IgD-negative memory B cell (primary cell): ENCODE measurements at regions not wholly inside any gene's neighbourhood (a gene's known extent, or its start where the extent isn't known, plus 50 kb on each side); places are given as distances from the start of the nearest gene placed in this dataset.

Experiments
- H3K27ac Mint-ChIP-seq, 3 donors: one replicate each; pipeline ENCODE4 v1.8.0; 2020 to 2022; ENCODE audit warnings: mild to moderate bottlenecking in 3 of 3, mixed read lengths in 3 of 3, moderate library complexity in 1 of 3
- H3K27me3 Mint-ChIP-seq: one replicate; pipeline ENCODE4 v1.8.0; 2021; ENCODE audit warnings: mixed read lengths
- H3K36me3 Mint-ChIP-seq: one replicate; pipeline ENCODE4 v1.8.0; 2020; ENCODE audit warnings: mild to moderate bottlenecking, mixed read lengths
- H3K4me1 Mint-ChIP-seq, 3 donors: one replicate each; pipeline ENCODE4 v1.8.0; 2020 to 2022; ENCODE audit warnings: mixed read lengths in 3 of 3, mild to moderate bottlenecking in 1 of 3
- H3K4me3 Mint-ChIP-seq, 4 donors: one replicate each; pipeline ENCODE4 v1.8.0; 2020 to 2022; ENCODE audit warnings: mild to moderate bottlenecking in 4 of 4, mixed read lengths in 4 of 4, moderate library complexity in 3 of 4
- H3K9me3 Mint-ChIP-seq, 3 donors: one replicate each; pipeline ENCODE4 v1.8.0; 2020 to 2021; ENCODE audit warnings: mixed read lengths in 3 of 3, mild to moderate bottlenecking in 1 of 3

DNA sequence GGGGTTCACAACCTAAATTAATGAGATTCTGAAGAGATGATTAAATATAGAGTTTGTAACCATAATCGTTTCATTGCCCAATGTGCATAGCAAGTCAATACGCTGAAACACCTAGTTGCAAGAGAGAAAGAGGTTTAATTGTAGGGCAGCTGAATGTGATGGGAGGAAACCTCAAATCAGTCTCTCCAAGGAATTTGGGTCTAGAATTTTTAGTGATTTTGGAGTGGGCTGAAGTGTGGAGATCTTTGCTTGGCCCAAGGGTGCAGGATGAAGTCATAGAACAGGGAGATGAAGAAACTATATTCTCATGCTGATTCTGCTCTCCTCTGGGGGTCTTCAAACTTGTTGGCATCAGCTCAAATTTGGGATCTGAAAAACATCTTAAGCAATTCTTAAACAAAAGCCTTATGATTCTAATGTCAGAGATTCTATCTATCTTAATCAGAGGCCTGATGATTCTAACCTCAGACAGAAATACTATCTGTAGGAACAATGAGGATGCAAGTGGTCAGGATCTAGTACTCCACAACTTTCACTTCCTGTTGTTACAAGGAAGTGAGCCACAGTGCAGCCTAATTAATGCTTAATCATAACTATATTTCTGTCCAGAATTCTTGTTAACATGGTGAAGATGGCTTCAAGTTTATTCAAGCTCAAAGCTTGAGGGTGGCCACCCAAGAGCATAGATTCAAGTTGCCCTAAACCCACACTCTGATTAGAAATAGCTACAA lies 80.2 kb upstream of the FUT8 start:
- Mint-ChIP-seq H3K27ac (peak overlapping the region; percentile 59 to 72 (median 61)), H3K4me1 (peaks cover 57 to 68% (median 60%) of the 10 kb centered on the region in 3 donors), H3K27me3 (no peaks in the 10 kb centered on the region), H3K4me3 (peak overlapping the region in 3 of 4 donors; percentile 18 to 61 (median 29)), H3K9me3 (no peaks in the 10 kb centered on the region), H3K36me3 (no peaks in the 10 kb centered on the region)

DNA sequence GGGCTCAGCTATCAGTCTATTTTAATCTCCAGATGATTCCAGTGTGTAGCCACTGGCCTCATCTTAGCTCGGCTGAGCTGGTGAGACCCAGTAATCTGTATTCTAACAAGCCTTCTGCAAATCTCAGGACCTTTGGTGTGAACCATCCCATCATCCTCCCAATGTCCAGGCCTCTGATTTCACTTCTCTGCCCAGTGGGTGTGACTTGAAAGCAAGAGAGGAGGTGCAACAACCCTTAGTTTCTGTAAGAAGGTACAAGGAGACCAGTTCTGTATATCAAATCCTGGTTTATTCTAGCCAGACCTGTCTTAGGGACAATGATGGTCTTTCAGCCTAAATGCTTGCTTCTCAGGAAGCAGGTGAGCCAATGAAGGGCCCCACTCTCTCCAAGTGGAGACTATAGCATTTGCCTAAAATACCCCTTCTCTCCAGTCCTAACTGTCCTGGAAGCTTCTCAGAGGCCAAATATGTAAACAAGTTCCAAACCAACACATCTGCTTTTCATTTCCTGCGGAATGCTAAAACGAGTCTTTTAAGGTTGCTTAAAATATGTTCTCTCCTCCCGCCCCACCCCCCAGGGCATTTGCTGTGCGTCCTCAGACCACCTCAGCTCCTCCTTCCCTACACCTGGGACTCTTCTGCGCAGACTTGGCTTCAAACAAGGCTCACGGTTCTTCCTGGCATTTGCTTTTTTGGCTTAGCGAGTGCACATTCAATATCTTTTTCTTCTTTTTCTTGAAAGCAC lies 78.4 kb upstream of the FUT8 start:
- Mint-ChIP-seq H3K27me3 (no peaks in the 10 kb centered on the region), H3K27ac (peak overlapping the region; percentile 57 to 87 (median 85)), H3K36me3 (no peaks in the 10 kb centered on the region), H3K9me3 (no peaks in the 10 kb centered on the region), H3K4me3 (peak overlapping the region; percentile 23 to 66 (median 58)), H3K4me1 (peaks cover 60 to 75% (median 67%) of the 10 kb centered on the region in 3 donors)

DNA sequence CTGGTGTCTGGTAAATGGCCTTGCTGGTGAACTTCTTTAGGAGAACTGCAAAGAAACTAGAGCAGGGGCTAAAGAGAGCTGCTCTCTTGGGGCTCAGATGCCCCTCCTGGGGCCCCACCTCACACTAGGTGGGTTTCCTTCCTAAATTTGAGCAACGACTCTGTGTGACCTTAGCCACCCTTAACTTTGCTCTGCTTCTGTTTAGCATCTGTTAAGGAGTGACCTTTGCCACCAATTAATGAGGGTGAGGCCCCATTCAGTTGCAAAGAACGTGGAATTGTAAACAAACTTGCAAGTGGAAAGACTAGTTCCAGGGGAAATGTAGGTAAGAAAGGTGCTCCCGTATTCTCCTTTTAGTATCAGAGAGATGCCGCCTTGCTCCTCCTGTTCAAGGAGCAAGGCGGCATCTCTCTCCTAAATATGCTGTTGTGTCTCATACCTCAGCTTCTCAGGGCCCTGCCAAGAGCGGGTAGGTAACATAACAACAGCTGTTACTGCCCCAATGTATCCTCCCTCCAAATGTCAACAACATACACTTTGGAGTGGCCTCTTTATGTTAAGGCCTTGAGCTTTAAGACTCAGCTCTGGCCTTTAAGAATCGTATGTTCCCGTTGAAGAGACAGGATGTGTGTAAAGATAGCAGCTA lies 77.6 kb upstream of the FUT8 start:
- Mint-ChIP-seq H3K4me3 (peak overlapping the region; percentile 23 to 82 (median 59)), H3K27ac (peak overlapping the region; percentile 57 to 87 (median 85)), H3K9me3 (no peaks in the 10 kb centered on the region), H3K36me3 (no peaks in the 10 kb centered on the region), H3K4me1 (peaks cover 59 to 68% (median 67%) of the 10 kb centered on the region in 3 donors), H3K27me3 (no peaks in the 10 kb centered on the region)

DNA sequence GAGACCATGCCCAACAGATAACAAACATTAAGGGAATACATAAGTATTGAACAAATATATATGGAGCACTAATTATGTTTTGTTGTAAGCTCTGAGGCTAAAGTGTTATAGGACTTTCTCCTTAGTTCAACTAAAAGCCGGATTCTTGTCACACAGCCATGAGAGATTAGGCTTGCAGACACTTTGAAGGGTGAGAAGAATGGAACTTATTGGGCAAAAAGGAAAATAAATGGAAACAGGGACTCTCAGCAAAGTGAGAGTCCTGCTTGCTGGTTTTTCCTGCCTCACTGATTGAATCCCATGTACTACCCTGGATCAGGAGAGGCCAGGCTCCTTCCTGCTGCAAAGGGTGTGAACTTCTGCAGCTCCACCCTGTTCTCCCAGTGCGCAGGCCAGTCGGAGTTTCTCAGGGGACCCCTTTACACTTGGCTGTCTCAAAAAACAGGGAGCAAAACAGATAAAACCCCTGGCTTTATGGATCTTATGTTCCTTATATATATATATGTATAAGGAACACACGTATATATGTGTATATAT lies 77.1 kb upstream of the FUT8 start:
- no peaks in the 10 kb centered on the region for H3K36me3 Mint-ChIP-seq
- peaks cover 56 to 64% (median 63%) of the 10 kb centered on the region in 3 donors for H3K4me1 Mint-ChIP-seq
- H3K27me3 Mint-ChIP-seq, result no peaks in the 10 kb centered on the region
- no peaks in the 10 kb centered on the region for H3K9me3 Mint-ChIP-seq
- peak overlapping the region; percentile 11 to 85 (median 32) for H3K27ac Mint-ChIP-seq
- H3K4me3 Mint-ChIP-seq, result peak overlapping the region in 3 of 4 donors; percentile 3 to 82 (median 53)

DNA sequence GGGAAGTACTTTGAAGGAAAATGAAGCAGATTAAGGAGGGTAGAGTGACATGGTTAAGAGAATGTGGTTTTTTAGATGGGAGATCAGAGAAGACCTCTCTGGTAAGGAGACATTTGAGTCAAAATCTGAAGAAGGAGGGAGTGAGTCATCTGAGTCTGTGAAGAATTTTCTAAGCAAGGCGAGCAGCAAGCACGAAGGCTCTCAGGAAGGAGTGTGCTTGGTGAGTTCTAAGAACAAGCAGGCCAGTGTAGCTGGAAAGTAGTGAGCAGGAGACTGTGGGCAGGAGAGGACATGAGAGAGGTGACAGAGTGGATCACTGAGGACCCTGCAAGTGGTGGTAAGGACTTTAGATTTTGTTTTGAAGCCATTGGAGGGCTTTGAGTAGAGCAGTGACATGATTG lies 76.3 kb upstream of the FUT8 start:
- Mint-ChIP-seq H3K4me3 (peak overlapping the region in 1 of 4 donors; percentile 60), H3K27ac (peak overlapping the region; percentile 21 to 90 (median 33)), H3K27me3 (no peaks in the 10 kb centered on the region), H3K4me1 (peaks cover 55 to 60% (median 59%) of the 10 kb centered on the region in 3 donors), H3K9me3 (no peaks in the 10 kb centered on the region), H3K36me3 (no peaks in the 10 kb centered on the region)

DNA sequence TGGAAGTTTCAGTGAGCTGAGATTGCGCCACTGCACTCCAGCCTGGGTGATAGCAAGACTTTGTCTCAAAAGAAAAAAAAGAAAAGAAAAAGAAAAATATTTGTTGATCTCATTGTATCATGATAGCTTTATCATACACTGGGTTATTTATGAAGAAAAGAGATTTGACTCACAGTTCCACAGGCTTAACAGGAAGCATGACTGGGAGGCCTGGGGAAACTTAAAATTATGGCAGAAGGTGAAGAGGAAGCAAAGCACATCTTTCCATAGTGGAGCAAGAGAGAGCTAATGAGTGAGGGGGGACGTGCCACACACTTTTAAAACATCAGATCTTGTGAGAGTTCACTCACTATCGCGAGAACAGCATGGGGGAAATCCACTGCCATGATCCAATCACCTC lies 72.7 kb upstream of the FUT8 start:
- H3K36me3 Mint-ChIP-seq, result no peaks in the 10 kb centered on the region
- peaks cover 32 to 34% (median 33%) of the 10 kb centered on the region in 3 donors for H3K4me1 Mint-ChIP-seq
- peak overlapping the region in 2 of 3 donors; percentile 1 to 12 for H3K27ac Mint-ChIP-seq
- no peaks in the 10 kb centered on the region for H3K9me3 Mint-ChIP-seq
- H3K27me3 Mint-ChIP-seq, result no peaks in the 10 kb centered on the region
- peak overlapping the region in 2 of 4 donors; percentile 2 to 37 for H3K4me3 Mint-ChIP-seq

DNA sequence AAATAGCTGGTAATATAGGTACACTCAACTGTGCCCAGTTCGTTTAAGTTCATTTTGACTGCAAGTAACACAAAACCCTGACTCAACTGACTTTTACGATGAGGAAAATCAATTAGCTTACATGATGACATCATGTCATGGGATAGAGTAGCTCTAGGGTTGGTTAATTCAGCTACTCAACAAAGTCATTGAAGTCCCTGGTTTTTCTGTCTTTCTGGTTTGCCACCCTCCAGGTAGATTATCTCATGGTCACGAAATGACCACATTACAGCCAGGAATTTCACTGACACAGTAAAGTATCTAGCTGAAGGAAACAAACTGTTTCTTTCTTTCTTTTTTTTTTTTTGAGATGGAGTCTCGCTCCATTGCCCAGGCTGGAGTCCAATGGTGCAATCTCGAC lies 68.5 kb upstream of the FUT8 start:
- Mint-ChIP-seq H3K27me3 (no peaks in the 10 kb centered on the region), H3K4me1 (peaks cover 24 to 30% (median 25%) of the 10 kb centered on the region in 3 donors), H3K9me3 (no peaks in the 10 kb centered on the region), H3K4me3 (no peak overlapping the region), H3K36me3 (peaks cover 7% of the 10 kb centered on the region), H3K27ac (no peak overlapping the region)

DNA sequence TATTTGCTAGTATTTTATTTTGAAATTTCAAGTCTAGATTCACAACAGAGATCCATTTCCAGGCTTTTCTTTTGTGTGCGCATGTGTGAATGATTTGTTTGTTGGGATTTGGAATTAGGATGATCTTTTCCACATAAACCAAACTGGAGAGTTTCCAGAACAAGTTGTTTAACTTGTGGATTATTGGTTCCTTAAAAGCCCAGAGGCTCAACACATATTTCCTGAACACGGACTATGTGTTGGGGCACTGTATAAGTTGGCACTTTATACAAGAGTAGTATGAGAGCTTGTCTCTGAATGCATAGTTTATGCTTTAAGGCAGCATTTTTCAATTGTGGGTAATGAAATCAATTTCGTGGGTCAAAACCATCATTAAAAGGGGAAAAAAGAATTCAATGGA lies 67.3 kb upstream of the FUT8 start:
- H3K36me3 Mint-ChIP-seq, result peaks cover 7% of the 10 kb centered on the region
- H3K4me3 Mint-ChIP-seq, result no peak overlapping the region
- no peaks in the 10 kb centered on the region for H3K9me3 Mint-ChIP-seq
- no peak overlapping the region for H3K27ac Mint-ChIP-seq
- H3K4me1 Mint-ChIP-seq, result peaks cover 18 to 32% (median 26%) of the 10 kb centered on the region in 3 donors
- no peaks in the 10 kb centered on the region for H3K27me3 Mint-ChIP-seq

DNA sequence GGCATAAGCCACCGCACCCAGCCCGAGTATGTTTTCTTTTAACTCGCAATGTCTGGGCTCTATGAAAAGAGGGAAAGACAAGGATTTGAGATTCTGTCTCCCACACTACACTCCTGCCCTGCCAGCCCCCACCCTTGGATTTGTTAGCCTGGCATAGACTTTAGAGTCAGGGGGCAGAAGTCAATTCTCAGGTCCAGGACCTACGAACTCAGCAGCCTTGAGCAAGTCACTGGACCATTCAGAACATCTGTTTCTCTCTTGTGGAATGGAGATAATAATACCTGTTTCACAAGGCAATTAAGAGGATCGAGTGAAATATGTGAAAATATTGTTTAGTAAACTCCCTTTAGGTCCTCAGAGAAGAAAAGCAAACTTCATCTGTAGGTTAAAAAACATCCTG lies 66.1 kb upstream of the FUT8 start:
- Mint-ChIP-seq H3K9me3 (no peaks in the 10 kb centered on the region), H3K4me1 (peaks cover 21 to 34% (median 31%) of the 10 kb centered on the region in 3 donors), H3K27me3 (no peaks in the 10 kb centered on the region), H3K4me3 (peak overlapping the region in 1 of 4 donors; percentile 16), H3K36me3 (peaks cover 7% of the 10 kb centered on the region), H3K27ac (no peak overlapping the region)

DNA sequence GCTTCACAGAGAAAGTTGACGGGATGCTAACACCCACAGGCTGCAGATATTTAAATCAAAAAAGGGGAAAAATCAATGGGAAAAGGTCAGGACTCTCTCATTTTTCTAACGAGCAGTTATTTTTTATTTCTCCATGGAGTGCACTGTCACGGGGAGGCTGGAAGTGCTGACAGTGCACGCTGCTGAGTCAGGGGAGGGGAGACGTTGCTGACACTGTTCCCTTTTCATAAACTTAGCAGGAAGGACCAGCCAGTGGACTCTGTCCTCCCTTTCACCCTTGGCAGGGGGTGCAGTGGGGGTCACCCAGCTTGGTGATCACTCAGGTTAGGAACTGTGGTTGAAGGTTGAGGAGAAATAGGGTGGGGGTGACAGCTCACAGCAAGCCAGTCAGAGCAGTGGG lies 65.6 kb upstream of the FUT8 start:
- Mint-ChIP-seq H3K27ac (no peak overlapping the region), H3K9me3 (no peaks in the 10 kb centered on the region), H3K36me3 (peaks cover 7% of the 10 kb centered on the region), H3K27me3 (no peaks in the 10 kb centered on the region), H3K4me1 (peaks cover 25 to 39% (median 34%) of the 10 kb centered on the region in 3 donors), H3K4me3 (peak overlapping the region in 3 of 4 donors; percentile 16 to 33 (median 30))

DNA sequence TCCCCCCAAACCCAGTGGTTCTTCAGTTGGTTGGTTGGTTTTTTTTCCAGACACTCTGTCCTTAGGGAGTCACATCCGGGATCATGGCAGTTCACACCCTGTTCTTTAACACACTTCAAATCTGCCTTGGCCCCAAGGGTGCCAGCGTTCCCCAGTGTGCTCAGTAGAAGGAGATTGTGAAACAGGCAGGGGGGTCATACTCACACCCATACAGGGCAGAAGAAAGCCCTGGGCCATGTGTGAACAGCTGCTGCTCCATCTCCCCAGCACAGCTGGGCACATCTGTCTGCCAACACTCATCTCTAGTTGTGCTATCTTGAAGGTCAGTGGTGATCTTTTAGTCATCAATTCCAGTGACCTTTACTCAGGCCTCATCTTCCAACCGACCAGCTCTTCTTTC lies 64.4 kb upstream of the FUT8 start:
- H3K27me3 Mint-ChIP-seq, result no peaks in the 10 kb centered on the region
- H3K4me1 Mint-ChIP-seq, result peaks cover 31 to 44% (median 37%) of the 10 kb centered on the region in 3 donors
- H3K4me3 Mint-ChIP-seq, result no peak overlapping the region
- H3K36me3 Mint-ChIP-seq, result peaks cover 7% of the 10 kb centered on the region
- no peak overlapping the region for H3K27ac Mint-ChIP-seq
- H3K9me3 Mint-ChIP-seq, result no peaks in the 10 kb centered on the region

DNA sequence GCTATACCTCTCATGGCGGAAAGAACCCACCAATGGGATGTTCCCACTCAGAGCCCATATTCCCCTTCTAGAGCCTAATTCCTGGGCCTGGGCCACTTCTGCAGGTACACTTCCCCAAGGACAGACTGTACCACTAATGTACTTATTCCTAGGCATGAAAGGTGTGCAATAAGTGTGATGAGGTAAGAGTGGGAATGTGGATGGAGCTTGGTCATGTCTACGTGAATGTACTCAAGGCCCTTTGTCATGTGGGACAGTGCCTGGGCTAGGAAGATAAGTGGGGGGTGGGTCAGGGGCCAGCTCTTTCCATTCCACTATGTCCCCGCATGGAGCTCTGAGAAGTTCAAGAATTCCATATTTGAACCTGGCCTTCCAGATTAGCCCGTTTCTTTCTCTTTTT lies 63.4 kb upstream of the FUT8 start:
- no peaks in the 10 kb centered on the region for H3K27me3 Mint-ChIP-seq
- H3K27ac Mint-ChIP-seq, result peak overlapping the region in 1 of 3 donors; percentile 7
- peak overlapping the region in 1 of 4 donors; percentile 7 for H3K4me3 Mint-ChIP-seq
- H3K4me1 Mint-ChIP-seq, result peaks cover 41 to 51% (median 47%) of the 10 kb centered on the region in 3 donors
- H3K36me3 Mint-ChIP-seq, result peaks cover 7% of the 10 kb centered on the region
- no peaks in the 10 kb centered on the region for H3K9me3 Mint-ChIP-seq

DNA sequence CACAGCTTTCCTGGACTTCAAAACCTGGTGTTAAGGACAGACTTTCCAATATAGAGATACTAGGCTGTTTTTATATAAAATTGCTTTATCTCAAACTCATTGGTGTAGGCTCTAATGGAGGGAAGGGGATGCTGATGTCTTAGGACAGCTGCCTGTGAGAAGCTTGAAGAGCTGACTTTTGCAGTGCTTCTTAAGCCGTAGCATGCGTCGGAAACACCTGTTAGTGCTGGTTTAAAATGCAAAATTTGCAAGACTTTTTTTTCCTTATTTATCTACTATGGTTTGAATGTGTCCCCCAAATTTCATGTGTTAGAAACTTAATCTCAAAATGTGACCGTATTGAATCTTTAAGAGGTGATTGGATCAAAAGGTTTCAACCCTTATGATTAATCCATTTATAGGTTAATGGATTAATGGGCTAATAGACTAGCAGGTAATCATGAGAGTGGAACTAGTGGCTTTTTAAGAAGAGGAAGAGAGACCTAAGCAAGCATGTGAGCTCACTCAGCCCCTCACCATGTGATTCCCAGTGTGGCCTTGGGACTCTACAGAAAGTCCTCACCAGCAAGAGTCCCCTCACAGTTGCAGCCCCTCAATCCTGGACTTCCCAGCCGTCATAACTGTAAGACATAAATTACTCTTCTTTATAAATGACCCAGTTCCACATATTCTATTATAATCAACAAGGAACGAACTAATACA lies 60.9 kb upstream of the FUT8 start:
- Mint-ChIP-seq H3K36me3 (peaks cover 4% of the 10 kb centered on the region), H3K27ac (peak overlapping the region; percentile 91 to 97 (median 93)), H3K9me3 (no peaks in the 10 kb centered on the region), H3K27me3 (no peaks in the 10 kb centered on the region), H3K4me1 (peaks cover 54 to 62% (median 56%) of the 10 kb centered on the region in 3 donors), H3K4me3 (peak overlapping the region; percentile 47 to 84 (median 62))

DNA sequence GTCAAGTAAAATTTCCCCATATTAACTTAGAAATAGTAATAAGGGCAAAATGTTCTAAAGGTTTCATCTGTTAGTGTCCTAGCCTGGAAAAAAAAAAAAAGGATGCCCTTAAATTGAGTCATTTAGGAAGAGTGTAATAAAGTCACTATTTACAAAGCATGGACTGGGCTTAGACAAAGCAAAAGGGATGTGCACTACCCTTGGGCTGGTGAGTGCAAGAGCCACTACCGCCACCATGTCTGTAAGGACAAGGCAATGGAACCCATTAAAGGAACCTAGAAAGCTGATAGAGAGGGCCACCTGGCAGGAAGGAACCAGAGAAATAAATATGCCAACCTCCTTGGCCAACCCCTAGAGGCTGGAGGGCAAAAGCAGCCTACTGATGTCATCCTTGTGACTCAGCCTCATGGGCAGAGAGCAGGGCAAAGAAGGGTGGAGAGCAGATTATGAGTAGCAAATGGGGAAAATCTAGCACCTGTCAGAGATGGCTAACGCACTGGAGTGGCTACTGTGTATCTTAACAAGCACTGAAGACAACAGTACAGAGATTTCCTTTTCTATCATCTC lies 59.5 kb upstream of the FUT8 start:
- Mint-ChIP-seq H3K36me3 (peaks cover 4% of the 10 kb centered on the region), H3K4me3 (peak overlapping the region; percentile 28 to 82 (median 40)), H3K27me3 (no peaks in the 10 kb centered on the region), H3K27ac (peak overlapping the region; percentile 88 to 95 (median 91)), H3K4me1 (peaks cover 62 to 68% (median 67%) of the 10 kb centered on the region in 3 donors), H3K9me3 (no peaks in the 10 kb centered on the region)
